ENCODE measurements at regions not wholly inside any gene's neighbourhood (a gene's known extent, or its start where the extent isn't known, plus 50 kb on each side); places are given as distances from the start of the nearest gene placed in this dataset.

DNA sequence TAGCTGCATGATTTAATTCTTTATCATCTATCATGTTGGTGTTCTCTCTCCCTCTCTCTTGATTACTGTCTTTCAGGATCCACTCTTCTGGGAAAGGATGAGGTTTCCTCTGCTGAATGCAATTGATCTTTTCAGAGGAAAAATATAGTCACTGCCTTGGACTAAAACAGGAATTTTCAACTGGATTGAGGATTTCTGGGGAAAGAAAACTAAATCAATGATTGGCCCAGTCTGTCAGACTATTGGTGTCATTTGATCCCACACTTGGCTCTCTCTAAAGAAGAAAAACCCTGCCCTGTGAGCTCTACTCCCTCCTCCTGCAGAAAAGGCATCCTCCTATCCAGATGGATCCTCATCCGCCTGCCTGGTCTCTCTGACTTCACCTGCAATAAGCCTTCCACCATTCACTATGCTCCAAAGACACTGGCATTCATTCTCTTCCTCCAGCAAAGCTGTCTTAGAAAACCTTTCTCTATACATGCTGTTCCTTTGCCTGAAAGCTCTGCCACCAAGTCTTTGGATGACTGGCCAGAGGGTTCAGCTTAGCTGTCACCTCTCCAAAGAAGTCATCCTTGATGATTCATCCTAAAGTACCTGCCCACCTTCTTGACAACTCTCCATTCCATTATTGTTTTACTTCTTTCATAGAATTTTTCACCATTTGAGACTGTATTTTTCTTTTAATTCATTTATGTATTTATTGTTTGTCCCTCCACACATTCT lies 127.7 kb upstream of the CAND1 start:
- no peak for TF ChIP-seq Cebpa-rat (IDR thresholded peaks at IDR 0.05)
- Histone ChIP-seq H3K9ac (no peak overlapping the region), H4K20me1 (no peaks in the 10 kb centered on the region), H3K36me3 (no peaks in the 10 kb centered on the region), H3K4me3 (no peak overlapping the region), H3K9me3 (replicated peaks in 1 of 11) (no peaks in the 10 kb centered on the region), H3K4me2 (no peak overlapping the region), H3K27me3 (no peaks in the 10 kb centered on the region), H3K27ac (no peak overlapping the region), H3K4me1 (no peaks in the 10 kb centered on the region)

DNA sequence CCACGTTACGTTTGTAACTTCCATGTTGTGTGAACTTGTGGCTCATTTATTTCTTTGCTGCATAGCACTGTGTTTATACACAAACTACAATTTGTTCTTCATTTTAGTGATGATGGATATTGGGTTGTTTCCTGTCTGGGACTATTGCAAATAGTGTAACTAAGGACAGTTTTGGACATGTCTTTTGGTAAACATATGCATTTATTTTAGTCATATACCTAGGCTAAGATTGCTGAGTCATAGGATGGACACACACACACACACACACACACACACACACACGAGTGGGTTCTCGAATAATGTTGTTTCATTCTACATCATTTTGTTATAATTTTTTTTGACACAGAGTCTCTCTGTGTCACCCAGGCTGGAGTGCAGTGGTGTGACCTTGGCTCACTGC lies 123.5 kb upstream of the CAND1 start:
- Histone ChIP-seq H4K20me1 (no peaks in the 10 kb centered on the region), H3K4me3 (no peak overlapping the region), H3K9ac (no peak overlapping the region), H3K27me3 (no peaks in the 10 kb centered on the region), H3K4me2 (no peak overlapping the region), H3K4me1 (peaks cover 0 to 10% (median 0%) of the 10 kb centered on the region in 10 experiments; a peak in 5 of 20 replicates), H3K36me3 (no peaks in the 10 kb centered on the region), H3K9me3 (replicated peaks in 1 of 11) (no peaks in the 10 kb centered on the region), H3K27ac (no peak overlapping the region)
- no peak for TF ChIP-seq Cebpa-rat (IDR thresholded peaks at IDR 0.05)

DNA sequence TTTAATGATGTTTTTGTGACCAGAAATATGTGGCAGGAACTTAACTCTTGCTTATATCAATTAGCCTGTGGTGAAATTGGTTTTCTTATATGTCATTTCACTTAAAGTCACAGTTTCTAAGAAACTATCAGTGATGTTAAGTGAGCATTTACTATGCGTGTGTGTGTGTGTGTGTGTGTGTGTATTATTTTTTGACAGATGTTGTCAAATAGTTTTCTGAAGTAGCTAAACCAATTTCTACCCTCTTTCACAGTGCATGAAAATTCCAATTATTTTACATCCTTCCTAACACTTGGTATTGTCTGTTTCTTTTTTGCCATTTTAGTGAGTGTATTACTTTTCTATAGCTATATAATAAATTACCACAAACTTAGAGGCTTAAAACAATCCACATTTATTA lies 122.1 kb upstream of the CAND1 start:
- H4K20me1 ChIP-seq: no peaks in the 10 kb centered on the region
- H3K4me1 ChIP-seq: peaks cover 0 to 10% (median 0%) of the 10 kb centered on the region in 10 experiments; a peak in 5 of 20 replicates
- no peaks in the 10 kb centered on the region for H3K9me3 ChIP-seq (replicated peaks in 1 of 11)
- no peak overlapping the region for H3K4me3 ChIP-seq
- TF ChIP-seq Cebpa-rat (IDR thresholded peaks at IDR 0.05): no peak
- no peak overlapping the region for H3K27ac ChIP-seq
- no peak overlapping the region for H3K9ac ChIP-seq
- H3K36me3 ChIP-seq: no peaks in the 10 kb centered on the region
- no peaks in the 10 kb centered on the region for H3K27me3 ChIP-seq
- peak overlapping the region in 1 of 11 experiments; percentile 9; a peak in 1 of 22 replicates for H3K4me2 ChIP-seq

DNA sequence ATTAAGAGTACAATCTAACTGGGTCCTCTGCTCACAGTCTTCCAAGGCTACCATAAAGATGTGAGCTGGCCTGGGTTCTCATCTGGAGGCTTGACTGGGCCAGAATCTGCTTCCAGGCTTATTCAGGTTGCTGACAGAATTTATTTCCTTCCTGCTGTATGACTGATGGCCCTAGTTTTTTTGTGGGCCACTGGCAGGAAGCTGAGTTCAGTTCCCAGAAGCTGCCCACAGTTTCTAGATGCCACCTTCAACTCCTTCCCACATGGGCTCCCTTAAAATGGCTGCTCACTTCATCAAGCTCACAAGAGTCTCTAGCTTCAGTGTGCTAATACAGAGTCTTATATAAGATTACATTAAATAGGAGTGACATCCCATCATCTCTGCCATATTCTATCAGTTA lies 121.7 kb upstream of the CAND1 start:
- Histone ChIP-seq H3K9me3 (replicated peaks in 1 of 11) (no peaks in the 10 kb centered on the region), H3K36me3 (no peaks in the 10 kb centered on the region), H3K27ac (no peak overlapping the region), H3K4me3 (no peak overlapping the region), H4K20me1 (no peaks in the 10 kb centered on the region), H3K27me3 (no peaks in the 10 kb centered on the region), H3K9ac (no peak overlapping the region), H3K4me1 (peaks cover 0 to 10% (median 0%) of the 10 kb centered on the region in 10 experiments; a peak in 5 of 20 replicates), H3K4me2 (peak overlapping the region in 2 of 11 experiments; percentile 9 to 20; a peak in 1 of 22 replicates)
- TF ChIP-seq Cebpa-rat (IDR thresholded peaks at IDR 0.05): no peak

DNA sequence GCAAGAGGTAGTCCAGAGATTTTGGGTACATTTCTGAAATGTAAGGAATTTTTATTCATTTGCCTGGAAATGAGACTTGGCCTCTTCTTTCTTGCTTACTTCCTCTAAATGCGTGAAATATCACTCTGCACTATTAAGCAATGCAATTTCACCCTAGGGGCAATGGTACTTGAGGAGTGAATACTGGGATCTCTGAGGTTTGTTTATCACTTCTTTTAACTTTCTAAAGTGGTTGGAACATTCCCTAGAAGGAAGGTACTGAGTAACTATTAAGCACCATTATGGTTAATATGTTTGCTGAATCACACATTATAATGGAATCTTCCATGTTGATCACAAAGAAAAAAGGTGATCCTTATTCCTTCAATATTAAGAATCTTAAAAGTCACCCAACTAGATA lies 120.9 kb upstream of the CAND1 start:
- Histone ChIP-seq H3K4me2 (no peak overlapping the region), H3K4me1 (peaks cover 0 to 10% (median 0%) of the 10 kb centered on the region in 10 experiments; a peak in 5 of 20 replicates), H3K4me3 (no peak overlapping the region), H3K36me3 (no peaks in the 10 kb centered on the region), H3K9ac (no peak overlapping the region), H3K27me3 (no peaks in the 10 kb centered on the region), H4K20me1 (no peaks in the 10 kb centered on the region), H3K9me3 (replicated peaks in 1 of 11) (no peaks in the 10 kb centered on the region), H3K27ac (no peak overlapping the region)
- TF ChIP-seq Cebpa-rat (IDR thresholded peaks at IDR 0.05): no peak

DNA sequence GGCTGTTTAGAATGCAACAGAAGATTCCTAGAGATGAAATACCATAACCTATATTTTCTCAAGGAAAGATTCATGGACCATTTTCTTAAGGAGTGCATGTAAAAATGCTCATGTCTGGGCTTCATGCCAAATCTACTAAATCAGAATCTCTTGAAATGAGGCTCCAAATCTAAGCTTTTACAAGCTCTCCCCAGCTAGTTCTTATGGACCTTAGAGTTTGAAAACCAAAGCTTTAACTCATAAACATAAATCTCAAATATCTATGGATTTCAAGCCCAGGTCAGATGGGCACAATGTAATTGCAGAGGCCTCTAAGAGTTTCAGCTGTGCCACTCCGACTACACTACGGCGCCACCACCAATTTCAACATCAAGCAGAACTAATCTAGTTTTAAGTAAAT lies 117.3 kb upstream of the CAND1 start:
- no peak for TF ChIP-seq Cebpa-rat (IDR thresholded peaks at IDR 0.05)
- Histone ChIP-seq H3K9ac (no peak overlapping the region), H3K9me3 (replicated peaks in 1 of 11) (no peaks in the 10 kb centered on the region), H3K27me3 (no peaks in the 10 kb centered on the region), H3K4me3 (no peak overlapping the region), H3K36me3 (no peaks in the 10 kb centered on the region), H4K20me1 (no peaks in the 10 kb centered on the region; a peak in 1 of 22 replicates), H3K27ac (no peak overlapping the region), H3K4me1 (peaks cover 0 to 32% (median 0%) of the 10 kb centered on the region in 10 experiments; a peak in 6 of 20 replicates), H3K4me2 (no peak overlapping the region)

DNA sequence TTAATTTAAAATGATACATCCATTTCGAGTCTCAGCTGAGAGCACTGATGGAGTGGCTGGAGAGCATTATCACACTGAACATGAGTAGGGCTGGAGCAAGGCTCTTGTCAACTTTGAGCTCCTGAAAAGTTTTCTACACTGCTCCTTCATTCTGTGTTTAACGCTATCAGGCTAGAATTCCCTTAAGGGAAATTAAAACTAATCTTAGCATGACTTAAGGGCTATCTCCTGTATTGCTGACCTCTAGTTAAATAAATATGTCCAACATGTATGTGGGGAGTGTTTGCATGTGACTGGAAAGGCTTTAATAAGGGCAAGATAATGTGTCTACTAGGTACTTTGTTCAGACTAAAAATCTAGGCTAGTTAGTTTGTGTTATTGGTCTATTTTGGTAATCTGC lies 116.7 kb upstream of the CAND1 start:
- TF ChIP-seq Cebpa-rat (IDR thresholded peaks at IDR 0.05): no peak
- Histone ChIP-seq H3K36me3 (no peaks in the 10 kb centered on the region), H3K4me2 (no peak overlapping the region), H3K9ac (no peak overlapping the region), H3K9me3 (replicated peaks in 1 of 11) (no peaks in the 10 kb centered on the region), H3K4me1 (peaks cover 0 to 30% (median 0%) of the 10 kb centered on the region in 10 experiments; a peak in 6 of 20 replicates), H3K27ac (no peak overlapping the region), H3K27me3 (no peaks in the 10 kb centered on the region), H3K4me3 (no peak overlapping the region), H4K20me1 (no peaks in the 10 kb centered on the region; a peak in 1 of 22 replicates)

DNA sequence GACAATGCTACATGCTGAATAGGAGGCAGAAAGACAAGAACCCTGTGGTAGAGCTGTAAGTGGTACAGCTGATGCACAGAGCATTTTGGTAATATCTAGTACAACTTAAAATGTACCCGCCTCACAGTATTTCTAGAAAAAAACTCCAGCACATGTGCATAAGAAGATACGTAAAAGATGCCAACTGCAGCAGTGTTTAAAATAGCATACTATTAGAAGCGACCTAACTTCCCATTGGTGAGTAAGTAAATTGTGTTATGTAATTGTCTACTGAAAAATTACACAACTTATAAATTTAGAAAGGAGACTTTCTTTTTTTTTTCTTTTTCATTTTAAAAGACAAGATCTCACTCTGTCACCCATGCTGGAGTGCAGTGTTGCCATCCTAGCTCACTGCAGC lies 114.3 kb upstream of the CAND1 start:
- no peak for TF ChIP-seq Cebpa-rat (IDR thresholded peaks at IDR 0.05)
- H3K4me3 ChIP-seq: no peak overlapping the region
- no peak overlapping the region for H3K9ac ChIP-seq
- H3K4me2 ChIP-seq: peak overlapping the region in 3 of 11 experiments; percentile 4 to 41 (median 28); a peak in 3 of 22 replicates
- 0 out of 22 replicates have a peak overlapping the region, but pooled peaks of 1 of the 11 experiments have one; percentile 7 for H3K27ac ChIP-seq
- H4K20me1 ChIP-seq: no peaks in the 10 kb centered on the region; a peak in 1 of 22 replicates
- H3K4me1 ChIP-seq: peaks cover 0 to 22% (median 0%) of the 10 kb centered on the region in 10 experiments; a peak in 5 of 20 replicates
- no peaks in the 10 kb centered on the region for H3K9me3 ChIP-seq (replicated peaks in 1 of 11)
- H3K36me3 ChIP-seq: no peaks in the 10 kb centered on the region
- H3K27me3 ChIP-seq: no peaks in the 10 kb centered on the region

DNA sequence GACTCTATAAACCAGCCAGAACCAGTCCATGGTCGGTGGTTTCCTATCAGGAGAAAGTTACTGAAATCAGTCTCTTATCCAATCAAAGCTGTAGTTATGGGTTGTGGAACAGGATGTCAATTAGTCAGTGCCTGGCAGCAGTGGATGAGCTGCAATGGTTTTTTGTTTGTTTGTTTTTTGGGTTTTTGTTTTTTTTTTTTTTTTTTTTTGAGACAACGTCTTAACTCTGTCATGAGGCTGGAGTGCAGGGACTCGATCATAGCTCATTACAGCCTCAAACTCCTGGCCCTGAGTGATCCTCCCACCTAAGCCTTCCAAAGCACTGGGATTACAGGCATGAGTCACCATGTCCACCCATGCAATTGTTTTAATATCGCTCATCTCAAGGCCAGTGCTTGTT lies 113.3 kb upstream of the CAND1 start:
- H3K9me3 ChIP-seq (replicated peaks in 1 of 11): no peaks in the 10 kb centered on the region
- no peak for TF ChIP-seq Cebpa-rat (IDR thresholded peaks at IDR 0.05)
- no peaks in the 10 kb centered on the region; a peak in 1 of 22 replicates for H4K20me1 ChIP-seq
- H3K27ac ChIP-seq: no peak overlapping the region
- H3K27me3 ChIP-seq: no peaks in the 10 kb centered on the region
- peaks cover 0 to 22% (median 0%) of the 10 kb centered on the region in 10 experiments; a peak in 5 of 20 replicates for H3K4me1 ChIP-seq
- H3K4me2 ChIP-seq: no peak overlapping the region
- no peak overlapping the region for H3K4me3 ChIP-seq
- H3K36me3 ChIP-seq: no peaks in the 10 kb centered on the region
- H3K9ac ChIP-seq: no peak overlapping the region
